ENCODE measurements at regions not wholly inside any gene's neighbourhood (a gene's known extent, or its start where the extent isn't known, plus 50 kb on each side); places are given as distances from the start of the nearest gene placed in this dataset.
A peak's percentile ranks its signal among the peaks of the same experiment; 100 is the strongest.

DNA sequence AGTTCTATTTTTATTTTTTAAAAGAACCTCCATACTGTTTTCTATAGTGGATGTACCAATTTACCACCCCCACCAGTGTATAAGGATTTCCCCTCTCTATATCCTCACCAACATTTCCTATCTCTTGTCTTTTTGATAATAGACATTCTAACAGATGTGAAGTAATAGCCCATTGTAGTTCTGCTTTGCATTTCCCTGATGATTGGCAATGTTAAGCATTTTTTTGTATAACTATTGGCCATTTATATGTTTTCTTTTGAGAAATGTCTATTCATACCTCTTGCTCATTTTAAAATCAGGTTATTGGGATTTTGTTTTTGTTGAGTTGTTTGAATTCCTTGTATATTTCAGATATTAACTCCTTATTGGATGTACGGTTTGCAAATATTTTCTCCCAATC, 251.1 kb upstream of the HTR2C start:
- no peak for DNase-seq (ENCODE audit: low read depth)
- no peak overlapping the region for H3K4me3 ChIP-seq (ENCODE audit: low read depth, low read length)
- TF ChIP-seq, protein P1, sequence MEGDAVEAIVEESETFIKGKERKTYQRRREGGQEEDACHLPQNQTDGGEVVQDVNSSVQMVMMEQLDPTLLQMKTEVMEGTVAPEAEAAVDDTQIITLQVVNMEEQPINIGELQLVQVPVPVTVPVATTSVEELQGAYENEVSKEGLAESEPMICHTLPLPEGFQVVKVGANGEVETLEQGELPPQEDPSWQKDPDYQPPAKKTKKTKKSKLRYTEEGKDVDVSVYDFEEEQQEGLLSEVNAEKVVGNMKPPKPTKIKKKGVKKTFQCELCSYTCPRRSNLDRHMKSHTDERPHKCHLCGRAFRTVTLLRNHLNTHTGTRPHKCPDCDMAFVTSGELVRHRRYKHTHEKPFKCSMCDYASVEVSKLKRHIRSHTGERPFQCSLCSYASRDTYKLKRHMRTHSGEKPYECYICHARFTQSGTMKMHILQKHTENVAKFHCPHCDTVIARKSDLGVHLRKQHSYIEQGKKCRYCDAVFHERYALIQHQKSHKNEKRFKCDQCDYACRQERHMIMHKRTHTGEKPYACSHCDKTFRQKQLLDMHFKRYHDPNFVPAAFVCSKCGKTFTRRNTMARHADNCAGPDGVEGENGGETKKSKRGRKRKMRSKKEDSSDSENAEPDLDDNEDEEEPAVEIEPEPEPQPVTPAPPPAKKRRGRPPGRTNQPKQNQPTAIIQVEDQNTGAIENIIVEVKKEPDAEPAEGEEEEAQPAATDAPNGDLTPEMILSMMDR (conservative IDR thresholded peaks at IDR 0.05; ENCODE audit: low read depth, low read length): no peak

DNA sequence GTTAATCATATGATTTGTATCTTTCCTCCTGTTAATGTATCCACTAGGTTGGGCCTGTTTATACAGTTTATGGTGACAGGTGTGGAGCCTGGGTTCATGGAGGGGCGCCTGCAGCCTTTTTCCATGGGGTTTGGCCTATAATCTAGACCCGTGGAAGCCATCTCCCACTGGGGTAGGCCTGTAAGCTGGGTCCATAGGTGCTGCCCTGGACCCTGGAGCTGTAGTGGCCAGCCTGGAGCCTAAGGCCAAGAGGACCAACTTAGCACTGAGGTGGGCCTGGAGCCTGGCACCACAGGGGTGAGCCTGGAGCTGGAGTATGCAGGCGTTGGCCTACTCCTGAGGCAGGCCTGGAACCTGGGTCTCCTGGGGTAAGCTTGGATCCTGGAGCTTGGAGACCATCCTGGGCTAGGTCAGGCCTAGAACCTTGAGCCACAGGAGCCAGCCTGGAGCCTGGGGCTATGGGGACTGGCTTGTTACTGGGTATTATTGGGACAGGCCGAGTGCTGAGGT, 249.4 kb upstream of the HTR2C start:
- no peak overlapping the region for H3K4me3 ChIP-seq (ENCODE audit: low read depth, low read length)
- no peak for DNase-seq (ENCODE audit: low read depth)
- TF ChIP-seq, protein P1 (conservative IDR thresholded peaks at IDR 0.05; ENCODE audit: low read depth, low read length): no peak

DNA sequence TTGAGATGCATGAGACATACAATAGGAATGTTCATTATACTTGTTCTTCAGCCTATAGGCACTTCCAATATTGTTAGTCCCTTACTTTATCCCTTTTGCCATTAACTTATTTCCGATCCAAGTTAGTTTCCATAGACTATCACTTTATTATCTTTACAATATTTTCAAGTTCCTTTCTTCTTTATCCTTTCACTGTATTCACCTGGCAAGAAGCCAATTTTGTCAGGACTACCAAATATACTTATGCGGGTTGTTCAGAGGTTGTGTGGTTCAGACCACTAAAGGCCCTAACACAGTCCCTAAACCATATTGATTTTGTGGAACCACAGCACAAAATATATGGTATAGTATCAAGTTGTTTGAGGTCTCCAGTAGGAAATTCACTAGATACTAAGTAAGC, 245.0 kb upstream of the HTR2C start:
- TF ChIP-seq, protein P1 (conservative IDR thresholded peaks at IDR 0.05; ENCODE audit: low read depth, low read length): no peak
- H3K4me3 ChIP-seq (ENCODE audit: low read depth, low read length): no peak overlapping the region
- no peak for DNase-seq (ENCODE audit: low read depth)

DNA sequence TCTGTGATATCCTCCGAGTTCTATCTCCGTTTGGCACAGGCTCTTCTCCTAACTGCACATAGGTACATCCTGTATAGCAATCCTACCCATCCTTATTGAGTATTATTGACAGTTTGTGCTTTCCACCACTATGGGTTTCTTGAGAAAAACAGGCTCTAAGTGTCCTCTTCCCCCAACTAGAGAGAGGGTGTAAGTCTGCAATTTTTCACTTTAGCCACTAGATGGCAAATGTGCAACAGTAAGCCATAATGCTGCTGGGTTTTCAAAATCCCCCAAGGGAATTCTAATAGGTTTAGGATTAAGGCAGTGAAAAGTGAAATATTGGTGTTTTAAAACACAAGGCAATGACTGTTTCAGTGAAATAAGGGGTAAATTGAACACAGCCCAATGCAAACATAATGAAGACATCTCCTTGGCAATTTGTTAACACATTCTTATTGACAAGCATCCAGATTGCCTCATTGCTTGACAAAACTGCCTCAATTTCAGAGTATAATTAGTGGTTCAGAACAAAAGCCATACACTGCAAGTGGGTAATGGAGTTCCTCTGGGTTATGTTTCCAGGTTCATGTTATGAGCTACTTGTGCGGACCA, 239.0 kb upstream of the HTR2C start:
- peak; percentile 50 for DNase-seq (ENCODE audit: low read depth)
- TF ChIP-seq, protein P1 (conservative IDR thresholded peaks at IDR 0.05; ENCODE audit: low read depth, low read length): peak; percentile 56

DNA sequence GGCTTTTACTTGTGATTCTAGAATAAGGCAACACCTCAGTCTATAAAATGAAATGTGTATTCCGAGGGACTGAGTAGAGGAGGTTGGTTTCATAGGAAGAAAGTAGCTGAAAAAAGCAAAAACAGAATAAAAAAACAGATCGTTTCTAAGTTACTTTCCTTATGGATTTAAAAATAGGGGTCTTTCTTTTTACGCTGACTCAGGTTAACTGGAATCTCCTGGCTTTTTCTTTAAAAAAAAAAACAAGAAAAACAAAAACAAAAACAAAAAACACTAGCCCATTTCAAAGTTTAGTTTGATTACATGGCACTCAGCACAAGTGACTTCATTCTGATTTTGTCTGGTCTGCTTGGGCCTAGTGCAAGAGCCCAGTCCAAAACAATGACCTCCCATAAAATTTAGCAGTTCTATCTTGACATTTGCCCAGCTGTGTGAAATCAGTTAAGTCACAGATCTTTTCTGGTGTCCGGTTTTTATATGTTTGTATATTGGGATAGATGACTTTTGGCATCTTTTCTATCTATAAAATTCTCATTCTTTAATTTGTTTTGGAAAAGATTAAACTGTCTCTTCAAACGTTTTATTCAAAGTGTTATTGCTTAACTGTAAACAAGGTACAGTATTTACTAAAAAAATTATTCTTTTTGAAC, 222.7 kb upstream of the HTR2C start:
- no peak for DNase-seq (ENCODE audit: low read depth)
- H3K4me3 ChIP-seq (ENCODE audit: low read depth, low read length): no peak overlapping the region
- TF ChIP-seq, protein P1 (conservative IDR thresholded peaks at IDR 0.05; ENCODE audit: low read depth, low read length): no peak

More for the DNA sequence above, 239.0 kb upstream of the HTR2C start:
- H3K4me3 ChIP-seq (ENCODE audit: low read depth, low read length): no peak overlapping the region

DNA sequence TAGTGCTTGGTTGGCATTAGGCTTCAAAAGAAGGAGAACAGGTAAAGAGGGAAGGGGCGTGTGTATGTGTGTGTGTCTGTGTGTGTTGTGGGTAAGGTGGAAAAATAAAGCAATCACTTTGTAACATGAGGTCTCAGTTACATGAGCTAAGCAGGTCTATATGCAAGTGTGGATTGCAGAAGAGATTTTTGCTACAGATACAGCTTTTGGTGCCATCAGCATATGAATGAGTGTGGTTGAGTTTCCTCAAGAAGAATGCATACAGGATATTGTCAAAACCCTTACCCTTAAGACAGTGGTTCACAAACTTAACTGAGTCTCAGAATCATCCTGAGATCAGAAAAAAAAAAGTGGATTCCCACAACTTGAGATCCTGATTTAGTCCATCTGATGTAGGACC, 220.5 kb upstream of the HTR2C start:
- no peak for DNase-seq (ENCODE audit: low read depth)
- no peak overlapping the region for H3K4me3 ChIP-seq (ENCODE audit: low read depth, low read length)
- TF ChIP-seq, protein P1 (conservative IDR thresholded peaks at IDR 0.05; ENCODE audit: low read depth, low read length): no peak
